ENCODE measurements at regions not wholly inside any gene's neighbourhood (a gene's known extent, or its start where the extent isn't known, plus 50 kb on each side); places are given as distances from the start of the nearest gene placed in this dataset.

DNA sequence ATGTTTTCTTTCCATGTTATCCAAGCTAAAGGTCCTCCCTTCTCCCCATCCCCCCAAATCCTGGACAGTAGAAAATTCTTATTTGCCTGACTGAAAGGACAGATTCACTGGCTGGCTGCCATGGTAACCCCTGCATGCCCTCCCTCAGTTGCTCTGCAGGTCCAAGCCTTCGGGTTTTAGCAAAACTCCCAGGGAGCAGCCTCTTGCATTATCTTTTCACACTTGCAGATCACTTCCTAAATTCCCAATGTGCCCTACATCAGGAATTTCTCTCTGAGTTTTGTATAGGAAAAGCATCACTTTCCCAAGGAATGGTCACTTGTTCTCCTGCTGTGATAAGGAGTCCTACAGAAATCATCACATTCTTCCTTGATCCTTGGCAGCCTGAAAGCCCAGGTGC, 75.0 kb upstream of the TENM4 start:
- DNase-seq (no peak), ATAC-seq (no peak)
- intact Hi-C loops (cut with DNase I): no loop called here
- TF ChIP-seq, protein P1, sequence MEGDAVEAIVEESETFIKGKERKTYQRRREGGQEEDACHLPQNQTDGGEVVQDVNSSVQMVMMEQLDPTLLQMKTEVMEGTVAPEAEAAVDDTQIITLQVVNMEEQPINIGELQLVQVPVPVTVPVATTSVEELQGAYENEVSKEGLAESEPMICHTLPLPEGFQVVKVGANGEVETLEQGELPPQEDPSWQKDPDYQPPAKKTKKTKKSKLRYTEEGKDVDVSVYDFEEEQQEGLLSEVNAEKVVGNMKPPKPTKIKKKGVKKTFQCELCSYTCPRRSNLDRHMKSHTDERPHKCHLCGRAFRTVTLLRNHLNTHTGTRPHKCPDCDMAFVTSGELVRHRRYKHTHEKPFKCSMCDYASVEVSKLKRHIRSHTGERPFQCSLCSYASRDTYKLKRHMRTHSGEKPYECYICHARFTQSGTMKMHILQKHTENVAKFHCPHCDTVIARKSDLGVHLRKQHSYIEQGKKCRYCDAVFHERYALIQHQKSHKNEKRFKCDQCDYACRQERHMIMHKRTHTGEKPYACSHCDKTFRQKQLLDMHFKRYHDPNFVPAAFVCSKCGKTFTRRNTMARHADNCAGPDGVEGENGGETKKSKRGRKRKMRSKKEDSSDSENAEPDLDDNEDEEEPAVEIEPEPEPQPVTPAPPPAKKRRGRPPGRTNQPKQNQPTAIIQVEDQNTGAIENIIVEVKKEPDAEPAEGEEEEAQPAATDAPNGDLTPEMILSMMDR (IDR thresholded peaks at IDR 0.05): no peak
- no peak overlapping the region for H3K27ac ChIP-seq
- H3K36me3 ChIP-seq: no peaks in the 10 kb centered on the region
- H3K4me1 ChIP-seq: no peaks in the 10 kb centered on the region
- H3K9me3 ChIP-seq: no peaks in the 10 kb centered on the region
- H3K27me3 ChIP-seq (ENCODE audit: low read depth): no peaks in the 10 kb centered on the region
- no peak overlapping the region for H3K4me3 ChIP-seq

DNA sequence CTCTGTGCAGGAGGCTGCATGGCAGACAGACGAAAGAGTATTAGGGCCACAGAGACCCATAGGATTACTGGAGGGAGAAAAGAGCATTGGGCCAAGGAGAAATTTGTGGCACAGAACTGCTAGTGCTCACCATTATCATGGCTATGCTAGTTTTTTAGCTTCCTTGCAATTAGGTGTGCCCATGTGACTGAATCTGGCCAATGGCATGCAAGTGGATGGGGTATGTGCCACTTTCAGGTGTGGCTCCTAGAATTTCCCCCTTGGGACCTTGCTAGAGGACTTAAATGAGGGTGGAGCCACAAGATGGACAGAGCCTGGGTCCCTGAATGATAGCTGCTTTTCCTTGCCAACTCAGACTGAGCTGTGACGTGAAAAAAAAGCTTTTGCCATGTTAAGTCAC, 73.9 kb upstream of the TENM4 start:
- H3K9me3 ChIP-seq: no peaks in the 10 kb centered on the region
- no peaks in the 10 kb centered on the region for H3K4me1 ChIP-seq
- H3K4me3 ChIP-seq: no peak overlapping the region
- ATAC-seq: no peak
- H3K27ac ChIP-seq: no peak overlapping the region
- no peaks in the 10 kb centered on the region for H3K36me3 ChIP-seq
- no peak for DNase-seq
- H3K27me3 ChIP-seq (ENCODE audit: low read depth): no peaks in the 10 kb centered on the region
- TF ChIP-seq, protein P1 (IDR thresholded peaks at IDR 0.05): no peak
- intact Hi-C loops (cut with DNase I): no loop called here

DNA sequence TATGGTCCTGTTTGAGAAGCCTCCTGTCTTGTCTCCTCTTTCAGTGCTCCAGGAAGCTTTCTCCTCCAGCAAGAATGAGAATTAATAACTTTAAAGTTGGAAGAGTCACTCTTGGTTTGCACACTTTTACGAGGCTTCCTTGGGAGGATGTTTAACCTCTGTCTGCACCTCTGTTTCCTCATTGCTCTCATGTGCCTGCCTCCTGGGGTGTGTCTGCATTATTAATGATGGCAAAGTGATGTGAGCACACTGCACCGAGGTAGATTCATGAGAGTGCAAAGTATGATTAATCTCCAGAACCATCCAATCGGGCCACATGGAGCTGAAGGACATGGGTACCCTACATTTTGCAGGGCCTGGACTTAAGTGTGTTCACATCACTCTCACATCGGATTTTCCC, 73.5 kb upstream of the TENM4 start:
- TF ChIP-seq, protein P1 (IDR thresholded peaks at IDR 0.05): no peak
- no peak for ATAC-seq
- DNase-seq: no peak
- Histone ChIP-seq H3K4me3 (no peak overlapping the region), H3K27ac (no peak overlapping the region), H3K4me1 (no peaks in the 10 kb centered on the region), H3K36me3 (no peaks in the 10 kb centered on the region), H3K9me3 (no peaks in the 10 kb centered on the region), H3K27me3 (ENCODE audit: low read depth) (no peaks in the 10 kb centered on the region)
- intact Hi-C loops (cut with DNase I): no loop called here

DNA sequence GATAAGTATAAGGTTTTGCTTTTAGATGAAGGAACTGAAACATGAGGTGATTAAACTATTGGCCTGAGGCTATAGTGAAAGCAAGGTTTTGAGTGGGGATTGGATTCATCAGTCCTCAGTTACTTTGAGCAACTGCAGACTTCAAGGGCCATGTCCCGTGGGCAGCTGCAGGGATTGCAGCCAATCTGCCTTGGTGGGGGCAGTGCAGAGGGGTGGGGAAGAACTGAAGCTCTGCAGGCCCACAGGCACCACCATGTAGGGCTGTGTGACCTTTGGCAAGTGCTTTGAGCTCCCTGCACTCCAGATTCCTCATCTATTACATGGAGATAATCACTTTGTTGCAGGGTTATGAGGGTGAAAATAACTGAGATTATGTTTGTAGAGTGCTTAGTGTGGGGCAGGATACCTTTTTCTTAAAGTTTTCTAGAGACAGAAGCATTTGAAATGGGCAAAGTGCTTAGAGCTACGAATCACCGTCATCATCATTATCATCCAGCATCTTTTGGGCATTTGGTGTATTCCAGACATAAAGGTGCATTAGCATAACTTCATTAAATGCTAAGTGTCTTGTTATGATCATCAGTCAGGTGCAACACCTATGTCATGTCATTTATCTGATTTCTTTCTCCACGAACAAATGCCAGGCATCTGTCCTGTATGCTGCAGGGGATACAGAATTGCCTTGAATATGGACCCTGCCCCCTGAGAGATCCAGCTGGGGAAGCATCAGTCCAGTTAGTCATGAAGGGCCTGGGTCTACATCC, 72.1 kb upstream of the TENM4 start:
- no peak for ATAC-seq
- Histone ChIP-seq H3K9me3 (no peaks in the 10 kb centered on the region), H3K27me3 (ENCODE audit: low read depth) (no peaks in the 10 kb centered on the region), H3K27ac (no peak overlapping the region), H3K4me3 (no peak overlapping the region), H3K4me1 (no peaks in the 10 kb centered on the region), H3K36me3 (no peaks in the 10 kb centered on the region)
- intact Hi-C loops (cut with DNase I): no loop called here
- TF ChIP-seq, protein P1 (IDR thresholded peaks at IDR 0.05): no peak
- DNase-seq: no peak

DNA sequence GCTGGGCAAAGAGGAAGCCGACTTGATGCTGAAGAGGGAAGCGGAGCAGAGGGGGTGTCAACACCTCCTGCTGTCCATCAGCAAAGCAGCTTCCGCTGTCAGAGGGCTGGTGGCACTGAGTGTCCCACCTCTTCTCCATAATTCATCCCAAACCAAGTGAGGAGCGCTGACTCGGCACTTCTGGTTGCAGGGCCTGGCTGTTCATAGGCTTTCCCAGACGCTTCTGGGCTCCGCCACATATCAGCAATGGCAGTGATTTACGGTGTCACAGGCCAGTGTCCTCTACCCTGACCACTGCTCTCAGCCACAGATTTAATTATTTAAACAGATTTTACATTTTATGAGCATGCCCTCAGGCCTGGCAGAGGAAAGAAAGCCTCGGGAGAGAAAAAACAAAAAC, 70.1 kb upstream of the TENM4 start:
- intact Hi-C loops (cut with DNase I): no loop called here
- ATAC-seq (no peak), DNase-seq (no peak)
- Histone ChIP-seq H3K9me3 (no peaks in the 10 kb centered on the region), H3K27me3 (ENCODE audit: low read depth) (no peaks in the 10 kb centered on the region), H3K36me3 (no peaks in the 10 kb centered on the region), H3K4me3 (no peak overlapping the region), H3K4me1 (no peaks in the 10 kb centered on the region), H3K27ac (no peak overlapping the region)
- TF ChIP-seq, protein P1 (IDR thresholded peaks at IDR 0.05): no peak

Data from lower lobe of right lung (tissue), 2 donors.